ENCODE measurements at regions not wholly inside any gene's neighbourhood (a gene's known extent, or its start where the extent isn't known, plus 50 kb on each side); places are given as distances from the start of the nearest gene placed in this dataset.
A peak's percentile ranks its signal among the peaks of the same experiment; 100 is the strongest.

- H3K79me1 ChIP-seq (ENCODE audit: insufficient read depth, low read depth, low read length, poor library complexity, severe bottlenecking), result no peaks in the 10 kb centered on the region
- peak; percentile 43; the same call in 2 of the 3 replicates for TF ChIP-seq CTCF (conservative IDR thresholded peaks at IDR 0.05)
- peak; percentile 61 for DNase-seq
- H2BK120ac ChIP-seq (ENCODE audit: low read depth, low read length, poor library complexity, severe bottlenecking), result no peak overlapping the region
- H2BK20ac ChIP-seq (ENCODE audit: low read depth, low read length, poor library complexity, severe bottlenecking), result no peak overlapping the region
- H3K56ac ChIP-seq (ENCODE audit: insufficient read length, low read depth, low read length), result no peak overlapping the region
- no peak overlapping the region for H3K14ac ChIP-seq (ENCODE audit: insufficient read depth, low read length)
- H3K4ac ChIP-seq (ENCODE audit: low read depth, low read length), result no peak overlapping the region
- Mint-ChIP-seq H3K4me3 (no peak overlapping the region), H3K4me1 (peaks cover 0 to 11% of the 10 kb centered on the region in 2 experiments; a peak in 2 of 4 replicates), H3K27ac (no peak overlapping the region; a peak in 1 of 7 replicates), H3K9me3 (no peaks in the 10 kb centered on the region), H3K36me3 (ENCODE audit: insufficient read depth in 1 of 3, low read depth in 3 of 3) (no peaks in the 10 kb centered on the region), H3K27me3 (ENCODE audit: low read depth) (peaks cover 11% of the 10 kb centered on the region)
- H3K9me3 ChIP-seq (ENCODE audit: control insufficient read depth, low read depth, low read length), result no peaks in the 10 kb centered on the region
- no peak overlapping the region for H3K4me2 ChIP-seq (ENCODE audit: insufficient read depth, insufficient read length, low read length)
- no peak overlapping the region for H4K8ac ChIP-seq (replicated peaks; ENCODE audit: insufficient read length, low read depth, low read length)
- no peak overlapping the region for H3K23ac ChIP-seq (ENCODE audit: insufficient read length, low read depth, low read length)
- H2BK5ac ChIP-seq (ENCODE audit: insufficient read length, low read length), result no peak overlapping the region
- WGBS (ENCODE audit: extremely low coverage, insufficient read length, low lambda C conversion rate), result no CpG with 5 or more reads among the region's 6 CpGs
- no peaks in the 10 kb centered on the region for H3K27me3 ChIP-seq (ENCODE audit: insufficient read depth, low read length)
- H3K4me1 ChIP-seq (ENCODE audit: insufficient read depth, low read length), result no peaks in the 10 kb centered on the region
- no peak overlapping the region for H3K18ac ChIP-seq (ENCODE audit: insufficient read length, low read depth, low read length)
- H3K27ac ChIP-seq (ENCODE audit: insufficient read length, low read depth, low read length), result no peak overlapping the region
- no peaks in the 10 kb centered on the region for H4K20me1 ChIP-seq (ENCODE audit: control insufficient read depth, insufficient read depth, insufficient read length)
- no peak overlapping the region for H4K5ac ChIP-seq (ENCODE audit: insufficient read length, low read depth, low read length)
- no peak overlapping the region for H2AFZ ChIP-seq (ENCODE audit: low read length)
- no peaks in the 10 kb centered on the region for H3K23me2 ChIP-seq (ENCODE audit: insufficient read length, low read depth, low read length, poor library complexity, severe bottlenecking)
- H2AK5ac ChIP-seq (ENCODE audit: insufficient read length, low read length), result no peak overlapping the region
- no peak overlapping the region for H4K91ac ChIP-seq (ENCODE audit: insufficient read length, low read depth, low read length)
- no peak overlapping the region for H3K9ac ChIP-seq (ENCODE audit: extremely low read depth, insufficient read length, low read length)
- no peak overlapping the region for H3T11ph ChIP-seq (ENCODE audit: low read length)
- no peak overlapping the region for H2BK15ac ChIP-seq (ENCODE audit: low read depth, low read length)
- no peak overlapping the region for H2BK12ac ChIP-seq (ENCODE audit: insufficient read length, low read depth, low read length)
- H3K79me2 ChIP-seq (ENCODE audit: insufficient read depth, low read length), result no peaks in the 10 kb centered on the region
These were observed 246.8 kb downstream of the TMEM182 start for GRCh38 chr2:103008586-103008985.

Data from H9 (cell line).